ENCODE measurements at regions not wholly inside any gene's neighbourhood (a gene's known extent, or its start where the extent isn't known, plus 50 kb on each side); places are given as distances from the start of the nearest gene placed in this dataset.

- TF ChIP-seq CTCF (IDR thresholded peaks at IDR 0.05 in 2 of 3, conservative IDR thresholded peaks at IDR 0.05 in 1 of 3; ENCODE audit: borderline replicate concordance in 1 of 3, insufficient read depth in 1 of 3, low read depth in 2 of 3, low read length in 2 of 3) (no peak), EZH2 (IDR thresholded peaks at IDR 0.05) (no peak), POLR2AphosphoS5 (IDR thresholded peaks at IDR 0.05; ENCODE audit: low read depth, low read length) (no peak), MAX (IDR thresholded peaks at IDR 0.05) (no peak)
- TF ChIP-seq, protein P1, sequence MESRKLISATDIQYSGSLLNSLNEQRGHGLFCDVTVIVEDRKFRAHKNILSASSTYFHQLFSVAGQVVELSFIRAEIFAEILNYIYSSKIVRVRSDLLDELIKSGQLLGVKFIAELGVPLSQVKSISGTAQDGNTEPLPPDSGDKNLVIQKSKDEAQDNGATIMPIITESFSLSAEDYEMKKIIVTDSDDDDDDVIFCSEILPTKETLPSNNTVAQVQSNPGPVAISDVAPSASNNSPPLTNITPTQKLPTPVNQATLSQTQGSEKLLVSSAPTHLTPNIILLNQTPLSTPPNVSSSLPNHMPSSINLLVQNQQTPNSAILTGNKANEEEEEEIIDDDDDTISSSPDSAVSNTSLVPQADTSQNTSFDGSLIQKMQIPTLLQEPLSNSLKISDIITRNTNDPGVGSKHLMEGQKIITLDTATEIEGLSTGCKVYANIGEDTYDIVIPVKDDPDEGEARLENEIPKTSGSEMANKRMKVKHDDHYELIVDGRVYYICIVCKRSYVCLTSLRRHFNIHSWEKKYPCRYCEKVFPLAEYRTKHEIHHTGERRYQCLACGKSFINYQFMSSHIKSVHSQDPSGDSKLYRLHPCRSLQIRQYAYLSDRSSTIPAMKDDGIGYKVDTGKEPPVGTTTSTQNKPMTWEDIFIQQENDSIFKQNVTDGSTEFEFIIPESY (IDR thresholded peaks at IDR 0.05; ENCODE audit: extremely low read depth, insufficient replicate concordance, low read length), result no peak
Measured at GRCh38 chr16:6836766-6837165, 495.9 kb upstream of the RBFOX1 start (continued).

DNA sequence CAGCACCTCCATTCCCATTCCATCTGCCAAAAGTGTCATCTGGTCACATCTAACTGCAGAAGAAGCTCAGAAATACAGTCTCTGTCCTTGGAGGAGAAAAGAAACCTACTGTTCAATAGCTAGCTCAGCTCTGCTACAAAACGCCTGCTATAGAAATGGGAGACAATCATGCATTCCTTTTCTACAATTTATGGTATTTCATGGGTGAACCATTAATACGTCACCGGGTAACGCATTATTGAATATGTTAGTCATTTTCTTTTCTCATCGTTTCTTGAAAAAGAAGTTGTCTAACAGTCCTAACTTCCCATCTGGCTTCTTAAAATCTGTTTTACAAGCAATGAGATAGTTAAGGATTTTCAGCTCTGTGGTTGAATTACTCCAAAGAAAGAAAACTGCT, 496.7 kb upstream of the RBFOX1 start:
- Histone ChIP-seq H3K9me3 (ENCODE audit: control insufficient read depth in 1 of 2, insufficient read depth in 1 of 2, low read depth in 1 of 2, low read length in 2 of 2) (no peaks in the 10 kb centered on the region), H3K9ac (ENCODE audit: low read length) (no peak overlapping the region), H2AFZ (ENCODE audit: low read depth, low read length, poor library complexity, severe bottlenecking) (no peak overlapping the region), H3K36me3 (ENCODE audit: control insufficient read depth in 1 of 2, insufficient read depth in 2 of 2, low read length in 2 of 2) (no peaks in the 10 kb centered on the region), H3K79me2 (ENCODE audit: insufficient read depth, low read length) (no peaks in the 10 kb centered on the region), H3K27ac (ENCODE audit: low read depth, low read length) (no peak overlapping the region), H3K4me2 (ENCODE audit: low read length) (no peak overlapping the region), H4K20me1 (ENCODE audit: insufficient read depth) (no peaks in the 10 kb centered on the region), H3K27me3 (ENCODE audit: insufficient read depth, low read length) (no peaks in the 10 kb centered on the region), H3K9me2 (ENCODE audit: insufficient read depth) (no peaks in the 10 kb centered on the region), H3K4me1 (ENCODE audit: control insufficient read depth in 1 of 2, insufficient read depth in 2 of 2, low read length in 2 of 2) (no peaks in the 10 kb centered on the region), H3K4me3 (replicated peaks in 1 of 2; ENCODE audit: low read depth in 1 of 2, low read length in 2 of 2) (no peak overlapping the region)
- BruUV-seq (replicated peaks), result no TSS peak
- CTCF ChIA-PET, result no interaction called here
- intact Hi-C loops (cut with micrococcal nuclease), result no loop called here
- DNase-seq (ENCODE audit: low read depth, low spot score) (no peak), ATAC-seq (no peak)
- POLR2A ChIA-PET, result no interaction called here
- TF ChIP-seq FOSL1 (IDR thresholded peaks at IDR 0.05; ENCODE audit: low read depth) (no peak), ELF1 (IDR thresholded peaks at IDR 0.05; ENCODE audit: borderline replicate concordance, low read depth) (no peak), JUND (IDR thresholded peaks at IDR 0.05) (no peak), SP1 (IDR thresholded peaks at IDR 0.05; ENCODE audit: low read depth) (no peak), ATF3 (IDR thresholded peaks at IDR 0.05) (no peak)
- RAD21 ChIA-PET (ENCODE audit: low non-redundant PET in 1 of 2, low total read pairs in 2 of 2, uncharacterized antibody in 2 of 2, unreplicated experiment in 2 of 2), result no interaction called here
